C4-2B (cell line): ENCODE measurements at regions not wholly inside any gene's neighbourhood (a gene's known extent, or its start where the extent isn't known, plus 50 kb on each side); places are given as distances from the start of the nearest gene placed in this dataset.

Experiments
- H3K27ac ChIP-seq: fragments of 450-650 bp; 2 replicates; pipeline ENCODE4 v1.5.1; 2017
- CTCF ChIP-seq: fragments of 450-650 bp; conservative IDR thresholded peaks from 2 replicates; pipeline ENCODE4 v1.5.1; 2017; ENCODE audit warnings: mild to moderate bottlenecking
- ZFX ChIP-seq: fragments of 450-650 bp; IDR thresholded peaks from 2 replicates; pipeline ENCODE4 v1.6.1; 2017

GRCh38 chr1:219358080-219358479, 184.4 kb downstream of the LYPLAL1 start:
- TF ChIP-seq ZFX = no peak
- TF ChIP-seq CTCF = no peak
- no peak overlapping the region for H3K27ac ChIP-seq

- no peak for TF ChIP-seq ZFX
- TF ChIP-seq CTCF = no peak
- no peak overlapping the region for H3K27ac ChIP-seq
Observed at GRCh38 chr1:219354962-219355361, 181.3 kb downstream of the LYPLAL1 start.

GRCh38 chr1:219352961-219353651, 179.4 kb downstream of the LYPLAL1 start:
- H3K27ac ChIP-seq = no peak overlapping the region

GRCh38 chr1:219350172-219350931, 176.7 kb downstream of the LYPLAL1 start:
- TF ChIP-seq ZFX (no peak), CTCF (no peak)
- H3K27ac ChIP-seq = no peak overlapping the region

More at GRCh38 chr1:219352961-219353651, 179.4 kb downstream of the LYPLAL1 start:
- TF ChIP-seq CTCF (no peak), ZFX (no peak)

GRCh38 chr1:219347921-219348391, 174.3 kb downstream of the LYPLAL1 start:
- no peak overlapping the region for H3K27ac ChIP-seq
- TF ChIP-seq CTCF (no peak), ZFX (no peak)

- TF ChIP-seq CTCF = no peak
- no peak for TF ChIP-seq ZFX
- H3K27ac ChIP-seq = no peak overlapping the region
Observed at GRCh38 chr1:219347376-219347775, 173.7 kb downstream of the LYPLAL1 start.

- H3K27ac ChIP-seq = no peak overlapping the region
- TF ChIP-seq CTCF (no peak), ZFX (no peak)
Observed at GRCh38 chr1:219345953-219346352, 172.3 kb downstream of the LYPLAL1 start.
